ENCODE measurements at regions not wholly inside any gene's neighbourhood (a gene's known extent, or its start where the extent isn't known, plus 50 kb on each side); places are given as distances from the start of the nearest gene placed in this dataset.

DNA sequence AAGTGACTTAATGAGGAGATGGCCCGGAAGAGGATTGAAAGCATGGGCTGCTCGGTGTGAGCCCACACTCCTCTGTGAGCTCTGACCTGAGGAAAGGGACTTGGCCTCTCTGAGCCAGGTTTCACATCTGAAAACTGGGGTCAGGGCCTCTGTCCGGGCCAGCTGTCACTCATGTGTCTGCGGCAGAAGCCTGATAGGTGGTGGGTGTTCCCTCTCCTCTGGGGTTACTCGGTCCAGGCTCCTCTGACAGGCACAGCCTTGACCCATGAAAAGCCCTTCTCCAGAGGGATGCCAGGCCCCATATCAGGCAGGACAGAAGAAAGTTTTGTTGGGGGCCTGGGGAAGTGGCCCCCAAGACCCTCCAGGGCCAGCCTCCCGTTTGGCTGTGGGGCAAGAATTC, 131.4 kb downstream of the CHSY1 start:
- Histone ChIP-seq H3K4me1 (ENCODE audit: insufficient read depth, low read length, poor library complexity, severe bottlenecking) (peaks cover 68% of the 10 kb centered on the region), H3K9ac (ENCODE audit: low read depth, low read length, poor library complexity, severe bottlenecking) (no peak overlapping the region), H3K9me2 (replicated peaks; ENCODE audit: low read depth, low read length) (no peaks in the 10 kb centered on the region), H3K9me3 (ENCODE audit: insufficient read depth, low read depth, low read length) (no peaks in the 10 kb centered on the region), H2AFZ (ENCODE audit: low read length) (no peak overlapping the region), H3K4me2 (ENCODE audit: low read depth, low read length, poor library complexity, severe bottlenecking) (no peak overlapping the region), H3K27me3 (ENCODE audit: insufficient read depth, low read length, poor library complexity, severe bottlenecking) (no peaks in the 10 kb centered on the region), H4K20me1 (ENCODE audit: insufficient read depth, low read length, poor library complexity, severe bottlenecking) (no peaks in the 10 kb centered on the region), H3K4me3 (ENCODE audit: low read length, poor library complexity, severe bottlenecking) (no peak overlapping the region), H3F3A (ENCODE audit: low read depth) (no peaks in the 10 kb centered on the region), H3K79me2 (ENCODE audit: insufficient read depth, low read length) (no peaks in the 10 kb centered on the region), H3K36me3 (ENCODE audit: insufficient read depth, low read length) (no peaks in the 10 kb centered on the region)
- TF ChIP-seq, protein P1, sequence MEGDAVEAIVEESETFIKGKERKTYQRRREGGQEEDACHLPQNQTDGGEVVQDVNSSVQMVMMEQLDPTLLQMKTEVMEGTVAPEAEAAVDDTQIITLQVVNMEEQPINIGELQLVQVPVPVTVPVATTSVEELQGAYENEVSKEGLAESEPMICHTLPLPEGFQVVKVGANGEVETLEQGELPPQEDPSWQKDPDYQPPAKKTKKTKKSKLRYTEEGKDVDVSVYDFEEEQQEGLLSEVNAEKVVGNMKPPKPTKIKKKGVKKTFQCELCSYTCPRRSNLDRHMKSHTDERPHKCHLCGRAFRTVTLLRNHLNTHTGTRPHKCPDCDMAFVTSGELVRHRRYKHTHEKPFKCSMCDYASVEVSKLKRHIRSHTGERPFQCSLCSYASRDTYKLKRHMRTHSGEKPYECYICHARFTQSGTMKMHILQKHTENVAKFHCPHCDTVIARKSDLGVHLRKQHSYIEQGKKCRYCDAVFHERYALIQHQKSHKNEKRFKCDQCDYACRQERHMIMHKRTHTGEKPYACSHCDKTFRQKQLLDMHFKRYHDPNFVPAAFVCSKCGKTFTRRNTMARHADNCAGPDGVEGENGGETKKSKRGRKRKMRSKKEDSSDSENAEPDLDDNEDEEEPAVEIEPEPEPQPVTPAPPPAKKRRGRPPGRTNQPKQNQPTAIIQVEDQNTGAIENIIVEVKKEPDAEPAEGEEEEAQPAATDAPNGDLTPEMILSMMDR (conservative IDR thresholded peaks at IDR 0.05; ENCODE audit: low read length), result no peak
- TF ChIP-seq EZH2phosphoT487 (IDR thresholded peaks at IDR 0.05; ENCODE audit: borderline replicate concordance), result no peak

Measured in Loucy (cell line).